GM19240 (cell line): ENCODE measurements at regions not wholly inside any gene's neighbourhood (a gene's known extent, or its start where the extent isn't known, plus 50 kb on each side); places are given as distances from the start of the nearest gene placed in this dataset.
"Not testable (repeated sequence)": the region's sequence is repeated elsewhere in the genome, so short reads cannot be mapped to it uniquely, and the experiment has no call there.

Experiments
- DNase-seq: peaks from one replicate; pipeline ENCODE4 v3.0.0; 2011; ENCODE audit warnings: low spot score; ENCODE audit not compliant: insufficient read length

DNA sequence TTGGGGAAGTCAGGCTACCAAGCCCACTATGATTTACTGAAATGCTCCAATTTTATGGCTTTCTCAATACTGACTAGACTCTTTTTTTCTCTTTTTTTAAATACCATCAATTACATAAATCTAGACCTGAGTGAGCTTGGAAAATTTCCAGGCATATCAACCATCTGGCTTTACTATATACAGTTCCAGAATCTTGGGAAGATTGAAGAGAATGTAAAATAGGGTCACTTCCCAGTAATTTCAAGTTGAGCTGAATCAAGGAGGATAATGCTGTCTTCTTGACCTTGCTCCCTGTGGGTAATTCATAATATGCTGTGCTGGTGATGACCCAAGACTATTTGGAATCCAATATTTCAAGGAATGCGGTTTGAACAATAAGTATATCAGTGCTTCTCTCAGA lies 108.1 kb downstream of the MAP3K21 start:
- DNase-seq, result no peak

DNA sequence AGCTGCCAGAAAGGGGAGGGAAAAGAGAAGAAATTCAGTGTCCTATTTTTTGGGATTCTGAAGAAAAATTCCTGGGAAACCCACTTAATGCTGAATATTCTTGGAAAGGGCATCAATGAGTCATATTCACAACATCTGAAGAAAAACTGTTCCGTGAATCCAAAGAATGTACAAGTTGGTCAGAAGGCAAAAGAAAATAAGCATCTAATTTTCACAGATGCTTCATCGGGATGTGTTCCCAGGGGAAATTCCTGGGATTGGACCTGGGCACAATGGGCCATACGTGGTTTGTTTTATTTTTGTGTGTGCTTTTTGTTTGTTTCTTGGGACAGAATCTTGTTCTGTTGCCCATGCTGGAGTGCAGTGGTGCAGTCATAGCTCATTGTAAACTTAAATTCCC lies 112.2 kb downstream of the MAP3K21 start:
- no peak for DNase-seq

DNA sequence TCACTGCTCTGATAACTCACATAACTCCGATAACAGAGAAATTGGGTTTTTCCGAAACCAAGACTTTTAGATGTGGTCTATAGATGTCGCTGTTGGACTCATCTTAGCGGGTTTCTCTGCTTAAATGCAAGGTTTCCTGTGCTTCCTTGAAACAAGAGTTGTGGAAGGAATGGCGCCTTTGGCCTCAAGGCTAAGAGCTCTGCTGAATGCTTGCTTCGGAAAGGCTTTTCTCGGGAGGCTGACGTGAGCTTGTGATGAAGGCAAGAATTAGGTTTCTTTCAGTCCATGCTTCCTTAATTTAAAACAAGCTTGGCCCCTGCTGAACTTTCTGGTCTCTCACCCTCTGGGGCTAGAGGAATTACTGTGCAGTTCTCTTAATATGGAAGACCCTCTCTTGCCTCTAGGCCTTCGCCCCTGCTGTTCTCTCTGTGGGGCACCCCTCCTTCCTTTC lies 113.5 kb downstream of the MAP3K21 start:
- peak; percentile 14 for DNase-seq

DNA sequence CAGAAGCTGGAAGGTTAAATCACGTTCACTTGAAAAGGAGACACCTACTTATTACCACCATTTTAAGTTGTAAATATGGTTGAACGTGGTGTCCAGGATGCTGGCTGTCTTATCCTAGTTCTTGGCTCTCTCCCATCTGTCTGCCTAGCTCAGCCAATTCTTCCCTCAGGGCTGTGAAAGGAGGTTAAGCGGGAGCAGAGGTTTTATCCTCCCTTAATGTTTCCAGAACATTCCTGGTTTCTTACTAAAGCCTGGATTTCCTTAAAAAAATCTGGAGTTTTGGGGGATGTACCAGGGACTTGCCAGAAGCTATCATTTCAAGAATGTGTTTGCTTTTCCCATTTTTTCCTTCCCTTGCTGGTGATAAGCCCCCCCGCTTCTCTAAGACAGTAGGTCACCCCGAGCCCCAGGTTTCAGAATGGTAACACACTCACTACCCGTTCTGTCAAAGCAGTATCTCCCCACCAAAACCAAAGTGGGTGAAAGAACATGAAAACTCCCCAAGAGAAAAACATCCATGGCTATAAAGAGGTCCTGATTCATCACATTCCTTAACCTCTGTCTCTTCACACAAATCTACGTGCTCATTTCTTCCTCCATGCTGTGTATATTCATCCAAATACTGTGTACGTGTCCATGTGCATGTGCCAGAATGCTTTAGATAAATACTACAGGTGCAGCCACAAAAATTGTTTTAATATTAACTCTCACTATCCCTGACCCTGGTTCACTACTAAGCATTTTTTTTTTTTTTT lies 114.7 kb downstream of the MAP3K21 start:
- DNase-seq, result no peak

DNA sequence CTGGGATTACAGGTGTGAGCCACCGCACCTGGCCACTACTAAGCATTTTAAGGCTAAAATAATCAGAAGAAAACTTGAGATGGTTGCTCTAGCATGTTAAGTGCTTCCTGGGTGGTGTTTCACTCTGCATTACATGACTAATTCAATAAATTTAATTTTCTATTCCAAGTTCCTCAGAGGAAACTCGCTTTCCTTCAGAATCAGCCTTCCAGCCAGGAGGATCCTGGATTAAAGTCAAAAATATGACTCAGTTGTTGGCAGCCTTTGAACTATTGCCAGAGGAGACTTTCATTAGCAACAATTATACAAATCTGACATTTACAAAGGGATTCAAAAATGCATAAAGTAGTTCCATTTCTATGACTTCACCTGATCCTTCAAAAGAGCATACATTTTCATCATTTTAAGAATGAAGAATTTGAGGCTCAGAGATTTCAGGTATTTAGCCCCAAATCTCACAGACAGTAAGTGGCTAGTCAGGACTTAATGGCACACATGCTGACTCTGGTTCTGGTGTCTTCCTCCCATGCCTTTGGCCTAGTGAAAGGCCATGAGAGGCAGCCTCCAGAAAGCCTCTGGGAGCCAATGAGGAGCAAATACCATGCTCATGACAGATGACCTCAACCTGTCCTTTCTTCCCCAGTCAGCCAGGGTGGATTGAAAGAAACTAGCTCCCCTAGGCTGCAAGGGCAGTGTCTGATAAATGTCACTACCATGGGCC lies 115.7 kb downstream of the MAP3K21 start:
- DNase-seq, result no peak

DNA sequence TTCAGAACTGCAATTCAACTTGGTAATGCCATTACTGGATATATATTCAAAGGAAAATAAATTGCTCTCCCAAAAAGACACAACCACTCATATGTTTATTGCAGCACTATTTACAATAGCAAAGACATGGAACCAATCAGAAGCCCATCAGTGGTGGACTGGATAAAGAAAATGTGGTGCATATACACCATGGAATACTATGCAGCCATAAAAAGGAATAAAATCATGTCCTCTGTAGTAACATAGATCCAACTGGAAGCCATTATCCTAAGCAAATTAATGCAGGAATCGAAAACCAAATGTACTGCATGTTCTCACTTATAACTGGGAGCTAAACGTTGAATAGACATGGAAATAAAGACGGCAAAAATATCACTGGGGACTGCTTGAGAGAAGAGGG lies 117.0 kb downstream of the MAP3K21 start:
- DNase-seq, result no peak

DNA sequence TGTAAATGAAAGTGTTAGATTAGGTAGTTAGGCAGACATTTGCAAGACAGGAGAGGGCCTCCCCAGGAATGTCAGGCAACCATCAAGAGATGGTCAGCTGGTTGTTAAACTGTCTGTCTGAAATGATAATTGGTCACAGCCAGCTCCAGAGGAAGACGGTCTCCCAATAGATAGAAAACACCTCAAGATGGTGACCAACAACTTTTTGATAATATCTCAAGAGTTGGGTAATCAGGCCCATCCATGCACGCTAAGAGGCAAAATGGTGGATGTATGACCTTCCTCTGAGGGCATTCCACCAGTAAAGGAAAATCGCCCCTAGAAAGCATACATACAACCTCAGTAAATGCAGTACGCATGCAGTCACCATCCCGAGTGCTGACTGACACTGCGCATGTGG lies 118.2 kb downstream of the MAP3K21 start:
- no peak for DNase-seq

DNA sequence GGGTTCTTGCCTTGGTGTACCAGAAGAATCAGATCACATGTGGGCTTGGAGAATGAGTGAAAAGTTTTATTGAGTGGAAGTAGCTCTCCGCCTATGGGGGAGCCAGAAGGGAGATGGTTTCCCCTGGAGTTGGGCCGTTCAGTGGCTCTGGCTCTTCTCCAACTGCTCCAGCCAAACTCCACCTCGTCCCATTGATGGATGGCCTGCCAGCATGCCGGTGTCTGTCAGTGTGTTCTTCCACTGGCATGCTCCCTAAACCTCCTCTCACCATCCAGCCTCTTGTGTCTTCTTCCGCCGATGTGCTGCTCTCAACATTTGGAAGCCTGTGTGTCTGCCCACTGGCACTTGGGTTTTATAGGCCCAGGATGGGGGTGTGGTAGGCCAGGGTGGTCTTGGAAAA lies 119.4 kb downstream of the MAP3K21 start:
- DNase-seq, result no peak

DNA sequence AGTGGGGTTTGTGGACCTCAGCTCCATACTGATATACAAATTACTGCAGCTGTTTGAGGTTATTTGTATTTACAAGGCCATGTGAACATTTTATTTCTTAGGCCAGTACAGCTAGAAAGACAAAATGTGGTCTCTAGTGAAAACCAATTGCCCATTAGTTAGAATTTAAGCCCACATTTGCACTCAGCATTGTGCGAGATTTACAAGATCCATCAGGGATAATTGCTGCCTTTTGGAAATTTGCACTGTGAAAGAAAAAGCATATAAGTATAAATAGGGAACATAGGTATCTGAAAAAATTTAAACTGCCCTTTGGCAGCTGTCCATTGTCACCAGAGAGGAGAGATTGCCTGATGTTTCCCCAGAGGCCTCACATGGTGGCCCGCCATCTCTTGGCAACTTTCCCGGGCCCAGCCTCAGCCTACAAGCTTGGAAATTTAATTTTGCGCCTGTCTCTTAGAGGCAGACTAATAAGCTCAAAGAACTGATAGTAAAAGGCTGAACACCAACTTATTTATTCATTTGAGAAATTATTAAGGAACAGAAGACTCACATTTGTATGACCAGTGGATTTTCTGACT lies 120.7 kb downstream of the MAP3K21 start:
- no peak for DNase-seq

DNA sequence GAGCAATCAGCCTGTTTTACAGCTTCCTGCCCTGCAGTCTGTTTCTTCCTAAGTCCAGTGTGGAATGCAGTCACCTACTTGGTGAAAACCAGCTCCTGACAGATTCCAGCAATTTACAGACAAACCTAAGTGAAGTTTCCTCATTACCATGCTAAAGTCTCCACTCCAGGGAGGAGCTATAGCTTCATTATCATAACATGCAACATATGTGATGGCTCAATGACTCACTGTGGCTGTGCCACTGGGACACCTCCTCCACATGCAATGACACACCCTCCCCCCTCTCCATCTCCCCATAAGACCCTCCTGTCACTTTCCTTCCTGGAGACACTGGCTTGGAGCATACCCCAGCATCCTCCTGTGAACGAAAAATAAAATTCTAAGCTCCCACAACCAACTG lies 125.2 kb downstream of the MAP3K21 start:
- no peak for DNase-seq

DNA sequence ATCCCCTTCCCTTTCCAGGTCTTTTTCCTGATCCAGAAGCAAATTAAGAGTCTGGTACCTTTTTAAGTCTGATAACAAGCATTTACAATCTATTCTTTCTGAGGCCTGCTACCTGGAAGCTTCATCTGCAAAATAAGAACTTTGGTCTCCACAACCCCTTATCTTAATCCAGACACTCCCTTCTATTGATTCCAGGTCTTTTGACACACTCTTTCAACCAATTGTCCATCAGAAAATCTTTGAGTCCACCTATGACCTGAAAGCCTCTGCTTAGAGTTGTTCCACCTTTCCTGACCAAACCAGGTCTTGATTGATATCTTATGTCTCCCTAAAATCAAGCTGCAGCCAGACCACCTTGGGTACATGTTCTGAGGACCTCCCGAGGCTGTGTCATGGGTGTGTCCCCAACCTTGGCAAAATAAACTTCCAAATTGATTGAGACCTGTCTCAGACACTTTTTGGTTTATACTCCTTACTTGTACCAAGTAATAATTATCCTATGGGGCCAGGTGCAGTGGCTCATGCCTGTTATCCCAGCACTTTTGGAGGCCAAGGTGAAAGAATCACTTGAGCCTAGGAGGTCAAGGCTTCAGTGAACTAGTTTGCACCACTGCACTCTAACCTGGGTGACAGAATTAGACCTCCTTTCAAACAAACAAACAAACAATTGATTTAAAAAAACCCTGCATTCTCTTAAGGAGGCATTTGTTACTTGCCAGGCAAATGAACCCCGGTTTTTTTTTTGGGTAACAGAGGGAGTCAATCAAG lies 126.1 kb downstream of the MAP3K21 start:
- DNase-seq, result no peak

DNA sequence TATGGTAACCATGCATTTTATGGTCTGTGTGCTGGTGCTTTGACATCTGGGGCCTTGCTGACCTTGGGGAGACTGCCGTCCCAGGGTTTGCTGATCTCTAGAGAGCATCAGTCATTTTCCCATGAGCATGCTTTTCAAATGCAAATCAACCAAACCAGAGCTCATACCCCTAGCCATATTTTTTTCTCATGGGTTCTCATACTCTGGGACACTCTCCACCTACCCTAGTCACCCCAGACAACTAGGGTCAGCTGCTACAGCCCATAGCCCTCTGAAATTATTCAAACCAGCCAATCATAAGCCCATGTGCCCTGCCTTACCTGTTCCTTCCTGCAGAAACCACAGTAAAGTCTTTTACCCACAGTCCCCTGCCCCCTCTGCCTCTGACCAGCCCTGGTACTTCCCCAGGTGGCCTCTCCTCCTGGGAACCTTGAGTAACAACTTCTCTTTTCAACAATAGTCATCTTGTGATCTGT lies 132.0 kb downstream of the MAP3K21 start:
- no peak for DNase-seq

DNA sequence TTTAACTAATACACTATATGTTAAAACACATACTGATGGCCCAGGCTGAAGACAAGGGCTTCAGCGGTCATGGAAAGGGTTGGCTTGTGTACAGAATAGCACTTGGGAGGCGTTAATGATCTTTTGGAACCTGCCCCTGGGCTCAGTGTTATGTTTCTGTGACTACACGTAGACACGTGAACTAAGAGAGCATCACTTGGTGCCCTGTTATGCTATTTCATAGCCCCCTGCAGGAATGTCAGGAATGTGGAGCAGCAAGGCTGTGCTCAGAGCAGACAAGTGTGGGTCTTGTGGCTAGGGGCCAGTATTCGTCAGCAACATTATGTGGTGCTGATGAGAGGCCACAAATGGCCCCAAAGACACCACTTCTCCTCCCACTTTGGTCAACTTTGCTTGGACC lies 132.4 kb downstream of the MAP3K21 start:
- DNase-seq, result no peak

DNA sequence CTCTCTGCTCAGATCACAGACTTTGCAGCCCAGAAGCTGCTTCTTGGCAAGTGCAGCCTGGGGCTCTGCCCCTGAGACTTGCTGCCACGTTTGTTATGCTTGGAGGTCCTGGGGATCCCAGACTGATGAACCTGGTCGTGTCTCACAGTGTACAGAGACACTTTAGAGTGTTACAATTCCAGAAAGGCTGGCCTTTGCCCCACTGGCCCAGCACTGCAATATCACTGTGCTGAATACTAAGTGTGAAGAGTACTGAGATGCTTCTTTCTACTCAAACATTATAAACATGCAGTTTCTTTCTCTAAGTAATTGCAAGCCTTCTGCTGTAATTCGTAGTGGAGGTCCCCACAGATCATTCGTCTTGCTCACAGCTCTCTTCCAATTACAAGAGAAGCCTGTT lies 133.2 kb downstream of the MAP3K21 start:
- DNase-seq, result no peak

DNA sequence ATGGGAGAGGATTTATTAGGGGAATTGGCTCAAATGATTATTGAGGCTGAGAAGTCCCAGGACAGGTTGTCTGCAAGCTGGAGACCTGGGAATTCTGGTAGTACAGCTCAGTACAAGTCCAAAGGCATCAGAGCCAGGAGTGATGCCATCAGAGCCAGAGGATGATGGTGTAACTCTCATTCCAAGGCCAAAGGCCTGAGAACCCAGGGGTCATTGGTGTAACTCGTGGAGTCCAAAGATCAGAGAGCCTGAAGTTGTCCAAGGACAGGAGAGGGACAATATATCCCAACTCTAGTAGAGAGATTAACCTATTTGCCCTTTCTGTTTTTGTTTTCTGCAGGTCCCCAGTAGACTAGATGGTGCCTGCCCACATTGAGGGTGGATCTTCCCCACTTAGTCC lies 134.3 kb downstream of the MAP3K21 start:
- DNase-seq, result no peak

DNA sequence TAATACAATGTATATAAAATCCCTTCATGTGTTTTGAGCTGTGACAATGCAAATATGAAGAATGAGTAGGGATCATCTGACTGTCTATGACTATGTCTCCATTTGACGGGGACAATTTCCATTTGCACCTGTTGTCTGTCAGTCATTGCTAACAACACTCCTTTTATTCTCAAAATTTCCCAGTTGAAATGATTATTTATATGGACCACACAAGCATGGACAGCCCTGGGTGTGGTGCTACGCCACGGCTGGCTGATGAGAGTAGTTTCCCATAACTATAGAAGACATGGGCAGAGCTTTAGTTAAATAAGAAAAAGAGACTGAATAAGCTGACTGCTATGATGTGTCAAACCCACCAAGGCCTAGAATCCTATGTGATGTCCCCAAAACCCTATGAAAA lies 135.8 kb downstream of the MAP3K21 start:
- DNase-seq, result no peak

DNA sequence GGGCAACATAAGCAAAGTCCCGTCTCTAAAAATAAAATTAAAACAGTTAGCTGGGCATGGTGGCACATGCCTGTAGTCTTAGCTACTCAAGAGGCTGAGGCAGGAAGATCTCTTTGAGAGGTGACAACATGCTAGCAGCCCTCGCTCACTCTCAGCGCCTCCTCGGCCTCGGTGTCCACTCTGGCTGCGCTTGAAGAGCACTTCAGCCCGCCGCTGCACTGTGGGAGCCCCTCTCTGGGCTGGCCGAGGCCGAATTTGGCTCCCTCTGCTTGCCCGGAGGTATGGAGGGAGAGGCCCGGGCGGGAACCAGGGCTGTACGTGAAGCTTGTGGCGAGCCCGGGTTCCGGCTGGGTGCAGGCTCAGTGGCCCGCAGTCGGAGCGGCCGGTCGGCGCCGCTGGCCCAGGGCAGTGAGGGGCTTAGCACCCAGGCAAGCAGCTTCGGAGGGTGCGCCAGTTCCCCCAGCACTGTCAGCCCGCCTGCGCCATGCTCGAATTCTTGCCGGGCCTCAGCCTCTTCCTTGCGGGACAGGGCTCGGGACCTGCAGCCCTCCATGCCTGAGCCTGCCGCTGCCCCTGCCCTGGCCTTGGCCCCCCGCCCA lies 138.3 kb downstream of the MAP3K21 start:
- no peak for DNase-seq

DNA sequence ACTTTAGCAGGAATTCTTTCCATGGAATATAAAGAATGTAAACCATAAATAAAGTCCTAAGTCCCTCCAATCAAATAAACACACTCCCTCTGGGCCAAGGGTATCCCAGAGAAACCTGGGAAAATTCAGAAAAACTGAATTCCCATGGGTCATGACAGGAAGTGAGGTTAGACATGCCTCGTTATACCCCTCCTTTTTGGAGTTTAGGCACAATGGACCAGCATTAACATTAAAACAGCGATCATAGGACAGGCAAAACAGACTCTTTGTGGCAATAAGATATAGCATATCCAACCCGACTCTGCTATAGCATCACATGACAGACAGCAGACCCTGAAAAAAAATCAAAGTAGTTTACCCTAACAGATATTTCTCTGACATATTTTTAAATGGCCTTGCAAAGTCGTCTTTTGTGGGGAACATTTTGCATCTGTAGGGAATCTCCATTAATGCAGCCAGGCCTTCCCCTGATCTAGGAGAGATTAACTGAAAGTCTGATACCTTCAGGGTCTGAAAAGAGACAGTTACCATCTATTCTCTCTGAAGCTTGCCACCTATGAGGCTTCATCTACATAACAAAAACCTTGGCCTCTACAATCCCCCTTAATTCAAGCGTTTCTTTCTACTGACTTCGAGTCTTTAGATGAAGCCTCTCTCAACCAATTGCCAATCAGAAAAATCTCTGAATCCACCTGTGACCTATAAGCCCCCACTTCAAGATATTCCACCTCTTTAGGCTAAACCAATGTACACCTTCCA lies 143.0 kb upstream of the KCNK1 start:
- no peak for DNase-seq

DNA sequence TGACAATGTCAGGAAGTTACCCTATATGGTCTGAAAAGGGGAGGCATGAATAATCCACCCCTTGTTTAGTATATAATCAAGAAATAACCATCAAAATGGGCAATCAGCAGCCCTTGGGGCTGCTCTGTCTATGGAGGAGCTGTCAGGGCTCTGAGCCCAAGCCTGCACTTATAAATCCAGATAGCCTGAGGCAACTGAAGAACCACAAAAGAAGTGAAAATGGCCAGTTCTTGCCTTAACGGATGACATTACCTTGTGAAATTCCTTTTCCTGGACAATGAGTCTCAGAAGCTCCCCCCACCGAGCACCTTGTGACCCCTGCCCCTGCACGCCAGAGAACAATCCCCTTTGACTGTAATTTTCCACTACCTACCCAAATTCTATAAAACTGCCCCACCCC lies 142.1 kb upstream of the KCNK1 start:
- not testable (repeated sequence) for DNase-seq

DNA sequence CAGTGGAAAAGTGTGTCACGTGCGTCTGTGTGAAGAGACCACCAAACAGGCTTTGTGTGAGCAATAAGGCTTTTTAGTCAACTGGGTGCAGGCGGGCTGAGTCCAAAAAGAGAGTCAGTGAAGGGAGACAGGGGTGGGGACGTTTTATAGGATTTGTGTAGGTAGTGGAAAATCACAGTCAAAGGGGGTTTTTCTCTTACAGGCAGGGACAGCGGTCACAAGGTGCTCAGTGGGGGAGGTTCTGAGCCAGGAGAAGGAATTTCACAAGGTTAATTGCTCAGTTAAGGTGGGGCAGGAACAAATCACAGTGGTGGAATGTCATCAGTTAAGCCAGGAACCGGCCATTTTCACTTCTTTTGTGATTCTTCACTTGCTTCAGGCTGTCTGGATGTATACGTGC lies 141.1 kb upstream of the KCNK1 start:
- DNase-seq, result not testable (repeated sequence)
